B cell (primary cell): ENCODE measurements at regions not wholly inside any gene's neighbourhood (a gene's known extent, or its start where the extent isn't known, plus 50 kb on each side); places are given as distances from the start of the nearest gene placed in this dataset.

Source experiments
- ATAC-seq: fragments of 200-7000 bp; cut with Tn5 transposase; one replicate; pipeline ENCODE4 v1.10.0; 2021; ENCODE audit warnings: low read depth, mild to moderate bottlenecking, moderate number of reproducible peaks, moderate library complexity
- CTCF ChIA-PET: fragments of 350-600 bp; sonication (Branson Sonifier 250); formaldehyde crosslinking; loops from one replicate; lab custom pipeline; 2021; ENCODE audit warnings: antibody characterized with exemption, inconsistent platforms; lab: Charles Lee
- POLR2A ChIA-PET: fragments of 350-600 bp; sonication (Branson Sonifier 250); formaldehyde crosslinking; loops from one replicate; lab custom pipeline; 2021; ENCODE audit warnings: antibody characterized with exemption; lab: Charles Lee
- DNase-seq: peaks from one replicate; pipeline ENCODE4 v3.0.0; 2013
- H2AFZ ChIP-seq: 2 replicates; pipeline ENCODE4 v1.6.1; 2012; ENCODE audit warnings: mild to moderate bottlenecking, low read depth, low read length; ENCODE audit not compliant: insufficient read depth, poor library complexity, severe bottlenecking
- H3K27ac ChIP-seq, 2 donors: 1 replicate in 1 of 2; 2 replicates in 1 of 2; pipeline ENCODE4 v1.5.1; 2012 to 2013; ENCODE audit warnings: low read length in 2 of 2, mild to moderate bottlenecking in 2 of 2, moderate library complexity in 1 of 2
- H3K27me3 ChIP-seq, 4 experiments: fragments of 200-600 bp in 1 of 4; sonication (generic) in 1 of 4; replicated peaks in 1 of 4; 1 replicate in 2 of 4; 2 replicates in 2 of 4; pipeline versions ENCODE4 v1.6.1 to v1.7.0; 2013 to 2016; ENCODE audit warnings: low read length in 3 of 4, mild to moderate bottlenecking in 2 of 4, mixed read lengths in 1 of 4, moderate library complexity in 1 of 4; ENCODE audit not compliant: insufficient read depth in 4 of 4, control insufficient read depth in 3 of 4; ENCODE audit errors: control extremely low read depth in 1 of 4
- H3K36me3 ChIP-seq, 2 experiments: replicated peaks in 1 of 2; 1 replicate in 1 of 2; 2 replicates in 1 of 2; pipeline versions ENCODE4 v1.6.1 to v1.7.1; 2013; ENCODE audit warnings: low read length in 1 of 2; ENCODE audit not compliant: insufficient read depth in 2 of 2, control insufficient read depth in 1 of 2; ENCODE audit errors: control extremely low read depth in 1 of 2, extremely low read depth in 1 of 2
- H3K4me1 ChIP-seq, 2 donors: fragments of 200-600 bp in 1 of 2; sonication (generic) in 1 of 2; 1 replicate in 1 of 2; 2 replicates in 1 of 2; pipeline versions ENCODE4 v1.5.1 to v1.6.1; 2013 to 2017; ENCODE audit warnings: low read length in 2 of 2; ENCODE audit not compliant: control insufficient read depth in 2 of 2, insufficient read depth in 2 of 2
- H3K4me2 ChIP-seq: replicated peaks from 2 replicates; pipeline ENCODE3; 2012; ENCODE audit warnings: mild to moderate bottlenecking, low read depth, low read length; ENCODE audit not compliant: poor library complexity, severe bottlenecking
- H3K4me3 ChIP-seq, 5 experiments: fragments of 200-600 bp in 1 of 5; sonication (generic) in 1 of 5; 1 replicate in 3 of 5; 2 replicates in 2 of 5; pipeline versions ENCODE4 v1.5.1 to v1.7.0; 2011 to 2016; ENCODE audit warnings: low read length in 4 of 5, mild to moderate bottlenecking in 4 of 5, low read depth in 2 of 5, control low read depth in 1 of 5, moderate library complexity in 1 of 5; ENCODE audit not compliant: insufficient read depth in 1 of 5; ENCODE audit errors: control extremely low read depth in 1 of 5, extremely low read depth in 1 of 5
- H3K79me2 ChIP-seq: fragments of 200-600 bp; sonication (generic); one replicate; pipeline ENCODE4 v1.6.0; 2016; ENCODE audit warnings: low read length; ENCODE audit not compliant: control insufficient read depth, insufficient read depth
- H3K9ac ChIP-seq: fragments of 200-600 bp; sonication (generic); 2 replicates; pipeline ENCODE4 v1.6.1; 2017; ENCODE audit warnings: mild to moderate bottlenecking, low read length, moderate library complexity
- H3K9me3 ChIP-seq, 3 donors: one replicate each; pipeline versions ENCODE4 v1.6.1 to v1.7.1; 2013; ENCODE audit warnings: low read length in 2 of 3; ENCODE audit not compliant: control insufficient read depth in 2 of 3, insufficient read depth in 1 of 3; ENCODE audit errors: control extremely low read depth in 1 of 3
- H4K20me1 ChIP-seq: 2 replicates; pipeline ENCODE4 v1.6.0; 2012; ENCODE audit warnings: mild to moderate bottlenecking, low read length; ENCODE audit not compliant: insufficient read depth, control insufficient read depth, poor library complexity, severe bottlenecking
- H3K27ac Mint-ChIP-seq: one replicate; pipeline ENCODE4 v1.8.0; 2021; ENCODE audit warnings: mixed read lengths
- H3K27me3 Mint-ChIP-seq: one replicate; pipeline ENCODE4 v1.8.0; 2021; ENCODE audit warnings: mixed read lengths
- H3K4me1 Mint-ChIP-seq: one replicate; pipeline ENCODE4 v1.8.0; 2021; ENCODE audit warnings: mixed read lengths
- H3K4me3 Mint-ChIP-seq: one replicate; pipeline ENCODE4 v1.8.0; 2021; ENCODE audit warnings: mixed read lengths
- H3K9me3 Mint-ChIP-seq: one replicate; pipeline ENCODE4 v1.8.0; 2022; ENCODE audit warnings: mixed read lengths; ENCODE audit not compliant: insufficient read depth
- CTCF ChIP-seq: fragments of 200-600 bp; IDR thresholded peaks from one replicate; pipeline ENCODE4 v1.8.0; 2022; ENCODE audit warnings: antibody characterized with exemption, mild to moderate bottlenecking
- EZH2 ChIP-seq: IDR thresholded peaks from 2 replicates; pipeline ENCODE4 v1.6.1; 2012; ENCODE audit warnings: borderline replicate concordance, low read depth, mild to moderate bottlenecking, moderate library complexity, low read length; ENCODE audit not compliant: insufficient read depth, poor library complexity, severe bottlenecking
- WGBS: methylation state at CpG from one replicate; pipeline ENCODE4 v1.1.5; 2013; ENCODE audit warnings: missing lambda C conversion rate; ENCODE audit not compliant: insufficient coverage; 5-methylcytosine and 5-hydroxymethylcytosine counted together
- intact Hi-C: fragments of 100-400 bp; cut with micrococcal nuclease; formaldehyde crosslinking; loops from one replicate; pipeline ENCODE4 v1.10.0; 2022

GRCh38 chr12:65603438-65604351 is 220.6 kb upstream of the HMGA2 start:
- intact Hi-C loops, result no loop called here
- DNase-seq (no peak), ATAC-seq (no peak)
- no peak overlapping the region for H3K9ac ChIP-seq
- CTCF ChIA-PET, result no interaction called here
- no peaks in the 10 kb centered on the region for H3K79me2 ChIP-seq
- POLR2A ChIA-PET, result no interaction called here
- no peaks in the 10 kb centered on the region for H3K4me1 ChIP-seq
- no peaks in the 10 kb centered on the region for H3K9me3 ChIP-seq
- Mint-ChIP-seq H3K4me1 (no peaks in the 10 kb centered on the region), H3K4me3 (no peak overlapping the region), H3K27ac (no peak overlapping the region), H3K27me3 (peaks cover 9% of the 10 kb centered on the region), H3K9me3 (no peaks in the 10 kb centered on the region)
- no peaks in the 10 kb centered on the region for H3K36me3 ChIP-seq
- H3K27ac ChIP-seq, result no peak overlapping the region
- H3K4me3 ChIP-seq, result no peak overlapping the region
- H3K27me3 ChIP-seq, result peaks cover 0 to 4% (median 2%) of the 10 kb centered on the region in 4 experiments
- TF ChIP-seq EZH2 (no peak), CTCF (no peak)
- no peaks in the 10 kb centered on the region for H4K20me1 ChIP-seq
- WGBS, result 80% methylated on average over 4 of the region's 8 CpGs
- H3K4me2 ChIP-seq, result no peak overlapping the region
- no peak overlapping the region for H2AFZ ChIP-seq

GRCh38 chr12:65605019-65605418 is 219.3 kb upstream of the HMGA2 start:
- WGBS, result no CpG with 5 or more reads among the region's 2 CpGs
- Histone ChIP-seq H3K79me2 (no peaks in the 10 kb centered on the region), H4K20me1 (no peaks in the 10 kb centered on the region), H3K9me3 (no peaks in the 10 kb centered on the region), H3K4me1 (no peaks in the 10 kb centered on the region), H3K9ac (no peak overlapping the region), H3K4me2 (no peak overlapping the region), H3K27me3 (peaks cover 0 to 4% (median 2%) of the 10 kb centered on the region in 4 experiments), H3K27ac (no peak overlapping the region), H3K36me3 (no peaks in the 10 kb centered on the region), H3K4me3 (no peak overlapping the region), H2AFZ (no peak overlapping the region)
- H3K4me3 Mint-ChIP-seq, result no peak overlapping the region
- no peak for TF ChIP-seq CTCF
- no peak for TF ChIP-seq EZH2
- no peaks in the 10 kb centered on the region for H3K9me3 Mint-ChIP-seq
- no peaks in the 10 kb centered on the region for H3K4me1 Mint-ChIP-seq
- POLR2A ChIA-PET, result no interaction called here
- H3K27me3 Mint-ChIP-seq, result peaks cover 6% of the 10 kb centered on the region
- no peak overlapping the region for H3K27ac Mint-ChIP-seq
- CTCF ChIA-PET, result no interaction called here
- no peak for ATAC-seq
- no peak for DNase-seq
- intact Hi-C loops, result no loop called here
